ENCODE measurements at regions not wholly inside any gene's neighbourhood (a gene's known extent, or its start where the extent isn't known, plus 50 kb on each side); places are given as distances from the start of the nearest gene placed in this dataset.

DNA sequence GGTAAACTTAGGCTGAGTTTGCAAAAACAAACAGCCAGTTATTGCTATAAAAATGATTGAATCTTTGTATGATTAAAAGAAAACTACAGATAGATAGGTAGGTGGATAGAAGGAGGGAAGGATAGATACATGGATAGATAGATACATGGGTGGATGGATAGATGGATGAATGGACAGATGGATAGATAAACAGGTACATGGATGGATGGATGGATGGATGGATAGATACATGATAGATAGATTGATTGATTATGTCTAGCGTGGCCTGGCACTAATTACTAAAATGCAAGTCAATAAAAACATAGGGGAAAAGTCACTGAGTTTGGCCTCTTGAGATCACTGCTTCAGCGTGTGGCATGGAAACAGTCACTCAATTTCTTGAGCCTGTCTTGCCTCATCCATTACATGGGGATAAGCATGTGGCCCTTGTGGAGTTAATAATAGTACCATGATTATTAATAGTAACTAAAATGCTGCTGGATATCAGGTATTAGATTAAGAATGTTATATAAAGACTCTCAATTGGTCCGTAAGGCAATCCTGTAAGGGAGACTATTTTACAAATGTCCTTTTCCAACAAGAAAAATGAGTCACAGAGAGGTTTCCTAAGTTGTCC lies 184.9 kb downstream of the HS3ST3A1 start:
- no peaks in the 10 kb centered on the region; the same call in 1 of the 2 replicates for H3K9me2 ChIP-seq (ENCODE audit: insufficient read depth)
- no peaks in the 10 kb centered on the region for H3K4me1 ChIP-seq (ENCODE audit: insufficient read depth)
- no peaks in the 10 kb centered on the region for H3K79me2 ChIP-seq (replicated peaks; ENCODE audit: insufficient read depth)
- H2AFZ ChIP-seq = no peak overlapping the region
- H3K9me3 Mint-ChIP-seq = no peaks in the 10 kb centered on the region
- TF ChIP-seq, protein P1, sequence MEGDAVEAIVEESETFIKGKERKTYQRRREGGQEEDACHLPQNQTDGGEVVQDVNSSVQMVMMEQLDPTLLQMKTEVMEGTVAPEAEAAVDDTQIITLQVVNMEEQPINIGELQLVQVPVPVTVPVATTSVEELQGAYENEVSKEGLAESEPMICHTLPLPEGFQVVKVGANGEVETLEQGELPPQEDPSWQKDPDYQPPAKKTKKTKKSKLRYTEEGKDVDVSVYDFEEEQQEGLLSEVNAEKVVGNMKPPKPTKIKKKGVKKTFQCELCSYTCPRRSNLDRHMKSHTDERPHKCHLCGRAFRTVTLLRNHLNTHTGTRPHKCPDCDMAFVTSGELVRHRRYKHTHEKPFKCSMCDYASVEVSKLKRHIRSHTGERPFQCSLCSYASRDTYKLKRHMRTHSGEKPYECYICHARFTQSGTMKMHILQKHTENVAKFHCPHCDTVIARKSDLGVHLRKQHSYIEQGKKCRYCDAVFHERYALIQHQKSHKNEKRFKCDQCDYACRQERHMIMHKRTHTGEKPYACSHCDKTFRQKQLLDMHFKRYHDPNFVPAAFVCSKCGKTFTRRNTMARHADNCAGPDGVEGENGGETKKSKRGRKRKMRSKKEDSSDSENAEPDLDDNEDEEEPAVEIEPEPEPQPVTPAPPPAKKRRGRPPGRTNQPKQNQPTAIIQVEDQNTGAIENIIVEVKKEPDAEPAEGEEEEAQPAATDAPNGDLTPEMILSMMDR (conservative IDR thresholded peaks at IDR 0.05; ENCODE audit: low read depth in 2 of 2) = no peak
- H4K20me1 ChIP-seq (replicated peaks; ENCODE audit: insufficient read depth) = no peaks in the 10 kb centered on the region
- H3K4me3 Mint-ChIP-seq = no peak overlapping the region
- ATAC-seq (no peak), DNase-seq (ENCODE audit: low spot score) (no peak)
- H3K4me2 ChIP-seq = no peak overlapping the region
- no peaks in the 10 kb centered on the region for H3K4me1 Mint-ChIP-seq
- no peak overlapping the region for H3K4me3 ChIP-seq
- H3F3A ChIP-seq (replicated peaks; ENCODE audit: low read depth) = no peaks in the 10 kb centered on the region
- H3K27ac ChIP-seq (ENCODE audit: low read depth) = no peak overlapping the region
- no peaks in the 10 kb centered on the region for H3K36me3 Mint-ChIP-seq (ENCODE audit: low read depth)
- H3K27ac Mint-ChIP-seq = no peak overlapping the region
- H3K36me3 ChIP-seq (ENCODE audit: insufficient read depth) = no peaks in the 10 kb centered on the region
- no peaks in the 10 kb centered on the region for H3K27me3 ChIP-seq (ENCODE audit: insufficient read depth)
- peaks cover 7% of the 10 kb centered on the region for H3K27me3 Mint-ChIP-seq (ENCODE audit: insufficient read depth, low read depth, poor library complexity)

DNA sequence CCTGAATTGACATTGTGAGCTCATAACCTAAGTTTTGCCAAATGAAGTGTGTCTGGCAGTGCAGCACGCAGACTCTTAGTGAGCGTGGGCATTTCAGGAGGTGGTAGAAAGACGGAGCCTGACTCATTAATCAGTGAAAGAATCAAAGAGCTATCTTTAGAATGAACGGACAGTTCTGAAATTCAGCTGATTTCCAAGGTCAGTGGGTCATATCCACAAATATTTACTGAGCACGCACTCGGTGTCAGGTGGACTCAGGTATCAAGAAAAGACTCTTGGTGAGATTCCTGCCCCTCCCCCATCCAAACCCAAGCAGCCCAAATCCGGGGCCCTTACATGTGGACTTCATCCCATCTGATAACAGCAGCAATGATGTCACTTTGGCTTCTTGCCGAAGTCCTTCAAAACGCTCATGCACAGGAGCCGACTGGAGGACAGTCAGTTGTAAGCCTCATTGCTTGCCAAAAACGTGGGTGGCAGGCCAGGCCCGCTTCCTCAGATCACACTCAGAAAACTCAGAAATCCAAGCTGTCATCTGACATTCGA lies 185.8 kb downstream of the HS3ST3A1 start:
- no peaks in the 10 kb centered on the region for H3K4me1 ChIP-seq (ENCODE audit: insufficient read depth)
- H3K27me3 ChIP-seq (ENCODE audit: insufficient read depth) = no peaks in the 10 kb centered on the region
- H3K9me3 Mint-ChIP-seq = no peaks in the 10 kb centered on the region
- DNase-seq (ENCODE audit: low spot score) (no peak), ATAC-seq (no peak)
- H3K4me2 ChIP-seq = no peak overlapping the region
- H3K4me1 Mint-ChIP-seq = no peaks in the 10 kb centered on the region
- H3K27ac ChIP-seq (ENCODE audit: low read depth) = no peak overlapping the region
- H4K20me1 ChIP-seq (replicated peaks; ENCODE audit: insufficient read depth) = no peaks in the 10 kb centered on the region
- H3K9me2 ChIP-seq (ENCODE audit: insufficient read depth) = no peaks in the 10 kb centered on the region; the same call in 1 of the 2 replicates
- H3K27me3 Mint-ChIP-seq (ENCODE audit: insufficient read depth, low read depth, poor library complexity) = peaks cover 7% of the 10 kb centered on the region
- H3K36me3 Mint-ChIP-seq (ENCODE audit: low read depth) = no peaks in the 10 kb centered on the region
- no peaks in the 10 kb centered on the region for H3F3A ChIP-seq (replicated peaks; ENCODE audit: low read depth)
- no peak overlapping the region for H2AFZ ChIP-seq
- no peak overlapping the region for H3K27ac Mint-ChIP-seq
- H3K4me3 Mint-ChIP-seq = no peak overlapping the region
- H3K79me2 ChIP-seq (replicated peaks; ENCODE audit: insufficient read depth) = no peaks in the 10 kb centered on the region
- H3K36me3 ChIP-seq (ENCODE audit: insufficient read depth) = no peaks in the 10 kb centered on the region
- no peak overlapping the region for H3K4me3 ChIP-seq
- no peak for TF ChIP-seq ZNF114 (CRISPR knock-in tag; IDR thresholded peaks at IDR 0.05)
- TF ChIP-seq CREB1 (CRISPR knock-in tag; IDR thresholded peaks at IDR 0.05; ENCODE audit: low read depth) = no peak
- TF ChIP-seq POLR2AphosphoS5 (IDR thresholded peaks at IDR 0.05; ENCODE audit: low read depth) = no peak
- no peak for TF ChIP-seq ZNF331 (CRISPR knock-in tag; IDR thresholded peaks at IDR 0.05; ENCODE audit: low read depth)
- no peak for TF ChIP-seq STAT1 (IDR thresholded peaks at IDR 0.05; ENCODE audit: unreplicated experiment)
- TF ChIP-seq, protein P2, sequence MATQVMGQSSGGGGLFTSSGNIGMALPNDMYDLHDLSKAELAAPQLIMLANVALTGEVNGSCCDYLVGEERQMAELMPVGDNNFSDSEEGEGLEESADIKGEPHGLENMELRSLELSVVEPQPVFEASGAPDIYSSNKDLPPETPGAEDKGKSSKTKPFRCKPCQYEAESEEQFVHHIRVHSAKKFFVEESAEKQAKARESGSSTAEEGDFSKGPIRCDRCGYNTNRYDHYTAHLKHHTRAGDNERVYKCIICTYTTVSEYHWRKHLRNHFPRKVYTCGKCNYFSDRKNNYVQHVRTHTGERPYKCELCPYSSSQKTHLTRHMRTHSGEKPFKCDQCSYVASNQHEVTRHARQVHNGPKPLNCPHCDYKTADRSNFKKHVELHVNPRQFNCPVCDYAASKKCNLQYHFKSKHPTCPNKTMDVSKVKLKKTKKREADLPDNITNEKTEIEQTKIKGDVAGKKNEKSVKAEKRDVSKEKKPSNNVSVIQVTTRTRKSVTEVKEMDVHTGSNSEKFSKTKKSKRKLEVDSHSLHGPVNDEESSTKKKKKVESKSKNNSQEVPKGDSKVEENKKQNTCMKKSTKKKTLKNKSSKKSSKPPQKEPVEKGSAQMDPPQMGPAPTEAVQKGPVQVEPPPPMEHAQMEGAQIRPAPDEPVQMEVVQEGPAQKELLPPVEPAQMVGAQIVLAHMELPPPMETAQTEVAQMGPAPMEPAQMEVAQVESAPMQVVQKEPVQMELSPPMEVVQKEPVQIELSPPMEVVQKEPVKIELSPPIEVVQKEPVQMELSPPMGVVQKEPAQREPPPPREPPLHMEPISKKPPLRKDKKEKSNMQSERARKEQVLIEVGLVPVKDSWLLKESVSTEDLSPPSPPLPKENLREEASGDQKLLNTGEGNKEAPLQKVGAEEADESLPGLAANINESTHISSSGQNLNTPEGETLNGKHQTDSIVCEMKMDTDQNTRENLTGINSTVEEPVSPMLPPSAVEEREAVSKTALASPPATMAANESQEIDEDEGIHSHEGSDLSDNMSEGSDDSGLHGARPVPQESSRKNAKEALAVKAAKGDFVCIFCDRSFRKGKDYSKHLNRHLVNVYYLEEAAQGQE (IDR thresholded peaks at IDR 0.05; ENCODE audit: unreplicated experiment) = no peak
- TF ChIP-seq, protein P3, sequence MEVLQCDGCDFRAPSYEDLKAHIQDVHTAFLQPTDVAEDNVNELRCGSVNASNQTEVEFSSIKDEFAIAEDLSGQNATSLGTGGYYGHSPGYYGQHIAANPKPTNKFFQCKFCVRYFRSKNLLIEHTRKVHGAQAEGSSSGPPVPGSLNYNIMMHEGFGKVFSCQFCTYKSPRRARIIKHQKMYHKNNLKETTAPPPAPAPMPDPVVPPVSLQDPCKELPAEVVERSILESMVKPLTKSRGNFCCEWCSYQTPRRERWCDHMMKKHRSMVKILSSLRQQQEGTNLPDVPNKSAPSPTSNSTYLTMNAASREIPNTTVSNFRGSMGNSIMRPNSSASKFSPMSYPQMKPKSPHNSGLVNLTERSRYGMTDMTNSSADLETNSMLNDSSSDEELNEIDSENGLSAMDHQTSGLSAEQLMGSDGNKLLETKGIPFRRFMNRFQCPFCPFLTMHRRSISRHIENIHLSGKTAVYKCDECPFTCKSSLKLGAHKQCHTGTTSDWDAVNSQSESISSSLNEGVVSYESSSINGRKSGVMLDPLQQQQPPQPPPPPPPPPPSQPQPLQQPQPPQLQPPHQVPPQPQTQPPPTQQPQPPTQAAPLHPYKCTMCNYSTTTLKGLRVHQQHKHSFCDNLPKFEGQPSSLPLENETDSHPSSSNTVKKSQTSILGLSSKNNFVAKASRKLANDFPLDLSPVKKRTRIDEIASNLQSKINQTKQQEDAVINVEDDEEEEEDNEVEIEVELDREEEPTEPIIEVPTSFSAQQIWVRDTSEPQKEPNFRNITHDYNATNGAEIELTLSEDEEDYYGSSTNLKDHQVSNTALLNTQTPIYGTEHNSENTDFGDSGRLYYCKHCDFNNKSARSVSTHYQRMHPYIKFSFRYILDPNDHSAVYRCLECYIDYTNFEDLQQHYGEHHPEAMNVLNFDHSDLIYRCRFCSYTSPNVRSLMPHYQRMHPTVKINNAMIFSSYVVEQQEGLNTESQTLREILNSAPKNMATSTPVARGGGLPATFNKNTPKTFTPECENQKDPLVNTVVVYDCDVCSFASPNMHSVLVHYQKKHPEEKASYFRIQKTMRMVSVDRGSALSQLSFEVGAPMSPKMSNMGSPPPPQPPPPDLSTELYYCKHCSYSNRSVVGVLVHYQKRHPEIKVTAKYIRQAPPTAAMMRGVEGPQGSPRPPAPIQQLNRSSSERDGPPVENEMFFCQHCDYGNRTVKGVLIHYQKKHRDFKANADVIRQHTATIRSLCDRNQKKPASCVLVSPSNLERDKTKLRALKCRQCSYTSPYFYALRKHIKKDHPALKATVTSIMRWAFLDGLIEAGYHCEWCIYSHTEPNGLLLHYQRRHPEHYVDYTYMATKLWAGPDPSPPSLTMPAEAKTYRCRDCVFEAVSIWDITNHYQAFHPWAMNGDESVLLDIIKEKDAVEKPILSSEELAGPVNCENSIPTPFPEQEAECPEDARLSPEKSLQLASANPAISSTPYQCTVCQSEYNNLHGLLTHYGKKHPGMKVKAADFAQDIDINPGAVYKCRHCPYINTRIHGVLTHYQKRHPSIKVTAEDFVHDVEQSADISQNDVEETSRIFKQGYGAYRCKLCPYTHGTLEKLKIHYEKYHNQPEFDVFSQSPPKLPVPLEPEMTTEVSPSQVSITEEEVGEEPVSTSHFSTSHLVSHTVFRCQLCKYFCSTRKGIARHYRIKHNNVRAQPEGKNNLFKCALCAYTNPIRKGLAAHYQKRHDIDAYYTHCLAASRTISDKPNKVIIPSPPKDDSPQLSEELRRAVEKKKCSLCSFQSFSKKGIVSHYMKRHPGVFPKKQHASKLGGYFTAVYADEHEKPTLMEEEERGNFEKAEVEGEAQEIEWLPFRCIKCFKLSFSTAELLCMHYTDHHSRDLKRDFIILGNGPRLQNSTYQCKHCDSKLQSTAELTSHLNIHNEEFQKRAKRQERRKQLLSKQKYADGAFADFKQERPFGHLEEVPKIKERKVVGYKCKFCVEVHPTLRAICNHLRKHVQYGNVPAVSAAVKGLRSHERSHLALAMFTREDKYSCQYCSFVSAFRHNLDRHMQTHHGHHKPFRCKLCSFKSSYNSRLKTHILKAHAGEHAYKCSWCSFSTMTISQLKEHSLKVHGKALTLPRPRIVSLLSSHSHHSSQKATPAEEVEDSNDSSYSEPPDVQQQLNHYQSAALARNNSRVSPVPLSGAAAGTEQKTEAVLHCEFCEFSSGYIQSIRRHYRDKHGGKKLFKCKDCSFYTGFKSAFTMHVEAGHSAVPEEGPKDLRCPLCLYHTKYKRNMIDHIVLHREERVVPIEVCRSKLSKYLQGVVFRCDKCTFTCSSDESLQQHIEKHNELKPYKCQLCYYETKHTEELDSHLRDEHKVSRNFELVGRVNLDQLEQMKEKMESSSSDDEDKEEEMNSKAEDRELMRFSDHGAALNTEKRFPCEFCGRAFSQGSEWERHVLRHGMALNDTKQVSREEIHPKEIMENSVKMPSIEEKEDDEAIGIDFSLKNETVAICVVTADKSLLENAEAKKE (CRISPR knock-in tag; IDR thresholded peaks at IDR 0.05) = no peak
- TF ChIP-seq NANOG (IDR thresholded peaks at IDR 0.05; ENCODE audit: borderline replicate concordance) = no peak
